H1 (cell line): ENCODE measurements at regions not wholly inside any gene's neighbourhood (a gene's known extent, or its start where the extent isn't known, plus 50 kb on each side); places are given as distances from the start of the nearest gene placed in this dataset.

ENCODE experiments used
- CTCF ChIA-PET: fragments of 300-600 bp; sonication (Branson Sonifier 250); formaldehyde crosslinking; loops from one replicate; lab custom pipeline; 2021; ENCODE audit not compliant: partially characterized antibody; lab: Charles Lee
- POLR2A ChIA-PET: fragments of 300-600 bp; sonication (Branson Sonifier 250); formaldehyde crosslinking; loops from one replicate; lab custom pipeline; 2021; ENCODE audit warnings: inconsistent platforms; ENCODE audit not compliant: partially characterized antibody; lab: Charles Lee
- DNase-seq, 2 experiments: peaks; one replicate each; pipeline versions ENCODE4 v3.0.0 to v3.0.0-alpha.2; 2010 to 2022; ENCODE audit warnings: low spot score in 2 of 2, low read depth in 1 of 2, mixed read lengths in 1 of 2
- FAIRE-seq: peaks from 2 replicates; lab custom pipeline; 2011; peaks lifted over from hg19 to GRCh38; lab: Jason Lieb, UNC
- H2AFZ ChIP-seq: 2 replicates; pipeline ENCODE4 v1.8.1; 2012; ENCODE audit warnings: low read length, inconsistent platforms
- H2AK5ac ChIP-seq: 2 replicates; pipeline ENCODE4 v1.6.1; 2013; ENCODE audit warnings: low read depth, low read length
- H2BK120ac ChIP-seq: replicated peaks from 2 replicates; pipeline ENCODE3; 2013; ENCODE audit warnings: low read depth, low read length, inconsistent platforms
- H2BK12ac ChIP-seq: 2 replicates; pipeline ENCODE4 v1.6.1; 2013; ENCODE audit warnings: low read depth, low read length
- H2BK15ac ChIP-seq: 2 replicates; pipeline ENCODE4 v1.6.1; 2013; ENCODE audit warnings: low read length
- H2BK20ac ChIP-seq: 2 replicates; pipeline ENCODE4 v1.6.1; 2013; ENCODE audit warnings: low read length
- H2BK5ac ChIP-seq: 2 replicates; pipeline ENCODE4 v1.6.1; 2013; ENCODE audit warnings: low read depth, low read length
- H3K14ac ChIP-seq: 2 replicates; pipeline ENCODE4 v1.6.1; 2013; ENCODE audit warnings: inconsistent platforms; ENCODE audit not compliant: insufficient read length
- H3K18ac ChIP-seq: 2 replicates; pipeline ENCODE4 v1.6.1; 2013; ENCODE audit warnings: low read length; ENCODE audit errors: extremely low read depth
- H3K23ac ChIP-seq: 2 replicates; pipeline ENCODE4 v1.6.1; 2013; ENCODE audit warnings: inconsistent platforms; ENCODE audit not compliant: insufficient read length
- H3K23me2 ChIP-seq: 2 replicates; pipeline ENCODE4 v1.6.1; 2013; ENCODE audit warnings: low read depth, low read length
- H3K27ac ChIP-seq: 2 replicates; pipeline ENCODE4 v1.6.1; 2011; ENCODE audit warnings: low read depth, low read length, inconsistent platforms
- H3K27me3 ChIP-seq, 4 experiments: replicated peaks in 1 of 4; 1 replicate in 1 of 4; 2 replicates in 3 of 4; pipeline versions ENCODE4 v1.6.1 to v1.8.1; 2011 to 2013; ENCODE audit warnings: low read length in 3 of 4, mild to moderate bottlenecking in 3 of 4, inconsistent platforms in 2 of 4, mixed read lengths in 2 of 4, moderate library complexity in 1 of 4; ENCODE audit not compliant: control insufficient read depth in 3 of 4, insufficient read depth in 3 of 4; ENCODE audit errors: extremely low read depth in 1 of 4
- H3K36me3 ChIP-seq, 4 experiments: 2 replicates each; pipeline versions ENCODE4 v1.6.1 to v1.8.1; 2011 to 2013; ENCODE audit warnings: mild to moderate bottlenecking in 4 of 4, low read length in 3 of 4, moderate library complexity in 2 of 4, control low read depth in 1 of 4, inconsistent platforms in 1 of 4; ENCODE audit not compliant: insufficient read depth in 4 of 4, control insufficient read depth in 2 of 4
- H3K4ac ChIP-seq: replicated peaks from 2 replicates; pipeline ENCODE3; 2013; ENCODE audit warnings: low read length, low read depth, mixed read lengths, inconsistent platforms; ENCODE audit not compliant: insufficient read length
- H3K4me1 ChIP-seq, 4 experiments: replicated peaks in 1 of 4; 1 replicate in 1 of 4; 2 replicates in 3 of 4; pipeline versions ENCODE4 v1.6.1 to v1.8.1; 2011 to 2013; ENCODE audit warnings: low read length in 3 of 4, inconsistent platforms in 2 of 4, mixed read lengths in 1 of 4; ENCODE audit not compliant: insufficient read depth in 4 of 4, control insufficient read depth in 3 of 4
- H3K4me2 ChIP-seq, 2 experiments: 2 replicates each; pipeline versions ENCODE4 v1.6.1 to v1.8.1; 2011 to 2013; ENCODE audit warnings: low read depth in 2 of 2, low read length in 2 of 2, control low read depth in 1 of 2, inconsistent platforms in 1 of 2, mild to moderate bottlenecking in 1 of 2; ENCODE audit not compliant: insufficient read depth in 1 of 2
- H3K4me3 ChIP-seq, 4 experiments: fragments of 200-600, 300-600 bp in 1 of 4; sonication (generic), shearing (Covaris generic), sonication (Bioruptor Twin) in 1 of 4; 2 replicates each; pipeline versions ENCODE4 v1.5.1 to v1.8.1; 2011 to 2016; ENCODE audit warnings: low read length in 4 of 4, low read depth in 3 of 4, control low read depth in 2 of 4, inconsistent platforms in 2 of 4, mild to moderate bottlenecking in 2 of 4, mixed read lengths in 1 of 4, moderate library complexity in 1 of 4; ENCODE audit not compliant: insufficient read depth in 2 of 4; ENCODE audit errors: extremely low read depth in 1 of 4
- H3K56ac ChIP-seq: replicated peaks from 2 replicates; pipeline ENCODE3; 2013; ENCODE audit warnings: low read depth, mild to moderate bottlenecking, mixed read lengths, low read length, inconsistent platforms; ENCODE audit not compliant: insufficient read length
- H3K79me1 ChIP-seq: 2 replicates; pipeline ENCODE4 v1.6.1; 2013; ENCODE audit warnings: low read depth, low read length, control low read depth
- H3K79me2 ChIP-seq, 2 experiments: 2 replicates each; pipeline versions ENCODE4 v1.6.1 to v1.8.1; 2012 to 2013; ENCODE audit warnings: low read length in 2 of 2, mild to moderate bottlenecking in 2 of 2, inconsistent platforms in 1 of 2; ENCODE audit not compliant: insufficient read depth in 2 of 2, control insufficient read depth in 1 of 2
- H3K9ac ChIP-seq, 4 experiments: replicated peaks in 1 of 4; 1 replicate in 1 of 4; 2 replicates in 3 of 4; pipeline versions ENCODE4 v1.6.1 to v1.8.1; 2011 to 2013; ENCODE audit warnings: low read depth in 3 of 4, low read length in 3 of 4, control low read depth in 2 of 4, mild to moderate bottlenecking in 2 of 4, moderate library complexity in 2 of 4, inconsistent platforms in 1 of 4; ENCODE audit errors: extremely low read depth in 1 of 4
- H3K9me3 ChIP-seq, 2 experiments: 2 replicates each; pipeline versions ENCODE4 v1.6.1 to v1.8.1; 2012 to 2013; ENCODE audit warnings: mild to moderate bottlenecking in 2 of 2, moderate library complexity in 2 of 2, control low read depth in 1 of 2, inconsistent platforms in 1 of 2, low read depth in 1 of 2, low read length in 1 of 2, mixed read lengths in 1 of 2; ENCODE audit not compliant: insufficient read depth in 2 of 2
- H4K20me1 ChIP-seq, 2 experiments: replicated peaks in 1 of 2; 2 replicates each; pipeline versions ENCODE3 to v1.8.1; 2011 to 2013; ENCODE audit warnings: inconsistent platforms in 2 of 2, low read length in 2 of 2, mild to moderate bottlenecking in 1 of 2; ENCODE audit not compliant: insufficient read depth in 2 of 2, control insufficient read depth in 1 of 2
- H4K5ac ChIP-seq: 2 replicates; pipeline ENCODE4 v1.6.1; 2013; ENCODE audit warnings: low read length, low read depth, mixed read lengths, inconsistent platforms; ENCODE audit not compliant: insufficient read length
- H4K8ac ChIP-seq: 2 replicates; pipeline ENCODE4 v1.8.0; 2013; ENCODE audit warnings: mild to moderate bottlenecking, moderate library complexity, low read length, inconsistent platforms; ENCODE audit not compliant: insufficient read depth; ENCODE audit errors: extremely low read depth
- H4K91ac ChIP-seq: replicated peaks from 2 replicates; pipeline ENCODE3; 2013; ENCODE audit warnings: low read length, mixed read lengths, inconsistent platforms; ENCODE audit not compliant: insufficient read length
- BACH1 ChIP-seq: IDR thresholded peaks from 2 replicates; pipeline ENCODE4 v1.6.1; 2012; ENCODE audit warnings: low read length, improper control_type of control experiment
- BCL11A ChIP-seq, 2 experiments: IDR thresholded peaks; one replicate each; pipeline ENCODE4 v1.6.1; 2011; ENCODE audit warnings: low read depth in 2 of 2, low read length in 2 of 2, mild to moderate bottlenecking in 2 of 2
- CBX8 ChIP-seq: fragments of 300-800, 300-1000 bp; sonication (generic); IDR thresholded peaks from 2 replicates; pipeline ENCODE4 v1.7.1; 2016; ENCODE audit warnings: low read depth, low read length, borderline replicate concordance
- CHD2 ChIP-seq: IDR thresholded peaks from 2 replicates; pipeline ENCODE4 v1.6.1; 2012; ENCODE audit warnings: low read length, improper control_type of control experiment
- CTBP2 ChIP-seq: IDR thresholded peaks from 2 replicates; pipeline ENCODE4 v1.7.0; 2011; ENCODE audit warnings: borderline replicate concordance, mild to moderate bottlenecking, moderate library complexity, mixed read lengths, low read length; ENCODE audit not compliant: insufficient read depth, insufficient read length
- GTF2F1 ChIP-seq: IDR thresholded peaks from 2 replicates; pipeline ENCODE4 v1.6.1; 2012; ENCODE audit warnings: low read depth, low read length, improper control_type of control experiment, borderline replicate concordance
- JUND ChIP-seq: IDR thresholded peaks from 2 replicates; pipeline ENCODE4 v1.6.1; 2011; ENCODE audit warnings: mild to moderate bottlenecking, improper control_type of control experiment, low read length
- MAFK ChIP-seq: IDR thresholded peaks from 2 replicates; pipeline ENCODE4 v1.6.1; 2012; ENCODE audit warnings: low read depth, mild to moderate bottlenecking, improper control_type of control experiment, low read length
- MAX ChIP-seq: IDR thresholded peaks from 2 replicates; pipeline ENCODE4 v1.6.1; 2012; ENCODE audit warnings: inconsistent platforms
- NRF1 ChIP-seq: IDR thresholded peaks from 2 replicates; pipeline ENCODE4 v1.6.1; 2011; ENCODE audit warnings: mild to moderate bottlenecking, low read depth, low read length, improper control_type of control experiment
- PHF8 ChIP-seq: fragments of 200-600 bp; sonication (generic); conservative IDR thresholded peaks from 2 replicates; pipeline ENCODE4 v1.7.1; 2012; ENCODE audit warnings: low read depth, mild to moderate bottlenecking, inconsistent platforms, low read length, moderate library complexity
- POLR2A ChIP-seq, 2 experiments: IDR thresholded peaks; 1 replicate in 1 of 2; 2 replicates in 1 of 2; pipeline ENCODE4 v1.6.1; 2011; ENCODE audit warnings: low read depth in 2 of 2, low read length in 2 of 2, mild to moderate bottlenecking in 2 of 2; ENCODE audit errors: control extremely low read depth in 1 of 2
- RXRA ChIP-seq: IDR thresholded peaks from 2 replicates; pipeline ENCODE4 v1.6.1; 2011; ENCODE audit warnings: low read depth, mild to moderate bottlenecking, low read length, moderate library complexity; ENCODE audit not compliant: insufficient read depth
- TEAD4 ChIP-seq: IDR thresholded peaks from 2 replicates; pipeline ENCODE4 v1.6.1; 2012; ENCODE audit warnings: low read depth, low read length, inconsistent platforms, mixed read lengths
- ZNF274 ChIP-seq: IDR thresholded peaks from 2 replicates; pipeline ENCODE4 v1.7.0; 2012; ENCODE audit warnings: low read length, borderline replicate concordance; ENCODE audit errors: extremely low read depth
- WGBS, 2 experiments: shearing (Covaris generic) in 1 of 2; methylation state at CpG; one replicate each; pipeline versions ENCODE4 v1.1.6 to v1.1.7; 2013 to 2015; ENCODE audit warnings: low lambda C conversion rate in 2 of 2, mixed read lengths in 2 of 2, inconsistent platforms in 1 of 2, low coverage in 1 of 2, missing lambda C conversion rate in 1 of 2; ENCODE audit not compliant: insufficient replicate concordance in 2 of 2, insufficient coverage in 1 of 2, insufficient read length in 1 of 2; ENCODE audit errors: extremely low coverage in 1 of 2, missing lambda C conversion rate in 1 of 2; 5-methylcytosine and 5-hydroxymethylcytosine counted together

GRCh38 chr16:52113533-52114183, 433.3 kb downstream of the TOX3 start:
- H3K9me3 ChIP-seq = no peaks in the 10 kb centered on the region
- no peak overlapping the region for H4K8ac ChIP-seq
- FAIRE-seq = no peak
- no peak overlapping the region for H3K18ac ChIP-seq
- no peak overlapping the region for H2AFZ ChIP-seq
- no peak for DNase-seq
- 82% methylated on average over 2 of the region's 2 CpGs; no CpG with 5 or more reads in 1 of the 2 experiments for whole genome bisulfite sequencing, 2 experiments
- no peaks in the 10 kb centered on the region for H3K79me2 ChIP-seq
- H3K23ac ChIP-seq = no peak overlapping the region
- no peak overlapping the region for H3K4ac ChIP-seq
- no peak overlapping the region for H2BK120ac ChIP-seq
- no peak overlapping the region for H3K27ac ChIP-seq
- H3K23me2 ChIP-seq = no peaks in the 10 kb centered on the region
- no peak overlapping the region for H3K14ac ChIP-seq
- no peaks in the 10 kb centered on the region for H4K20me1 ChIP-seq
- CTCF ChIA-PET = interaction anchor here (0.7 to 1.3 kb wide), 2 partner anchors 78 to 802 kb away, joined by 4 to 5 read pairs; no protein-coding TSS in a partner anchor
- no peaks in the 10 kb centered on the region for H3K27me3 ChIP-seq
- no peaks in the 10 kb centered on the region for H3K79me1 ChIP-seq
- no peak overlapping the region for H4K5ac ChIP-seq
- no peaks in the 10 kb centered on the region for H3K36me3 ChIP-seq
- POLR2A ChIA-PET = interaction anchor here (0.6 kb wide), 1 partner anchor 1027 kb away, joined by 3 read pairs; no protein-coding TSS in a partner anchor
- no peak overlapping the region for H2BK20ac ChIP-seq
- no peak overlapping the region for H3K9ac ChIP-seq
- no peak overlapping the region for H3K4me2 ChIP-seq
- H2AK5ac ChIP-seq = no peak overlapping the region
- no peak overlapping the region for H3K56ac ChIP-seq
- no peak overlapping the region for H4K91ac ChIP-seq
- H2BK12ac ChIP-seq = no peak overlapping the region
- H3K4me3 ChIP-seq = no peak overlapping the region
- no peak overlapping the region for H2BK5ac ChIP-seq
- H2BK15ac ChIP-seq = no peak overlapping the region
- H3K4me1 ChIP-seq = peaks cover 3 to 12% (median 8%) of the 10 kb centered on the region in 4 experiments; a peak in 4 of 7 replicates
- TF ChIP-seq POLR2A (IDR thresholded peaks at IDR 0.05; ENCODE audit: control extremely low read depth in 1 of 2, low read depth in 2 of 2, low read length in 2 of 2) (no peak), NRF1 (no peak), BCL11A (IDR thresholded peaks at IDR 0.05; ENCODE audit: low read depth in 2 of 2, low read length in 2 of 2) (no peak), PHF8 (no peak), CBX8 (no peak), CHD2 (no peak), MAX (no peak), ZNF274 (no peak), BACH1 (no peak), RXRA (no peak), CTBP2 (no peak), TEAD4 (no peak), JUND (no peak), MAFK (no peak), GTF2F1 (no peak)
